ENCODE measurements at regions not wholly inside any gene's neighbourhood (a gene's known extent, or its start where the extent isn't known, plus 50 kb on each side); places are given as distances from the start of the nearest gene placed in this dataset.

DNA sequence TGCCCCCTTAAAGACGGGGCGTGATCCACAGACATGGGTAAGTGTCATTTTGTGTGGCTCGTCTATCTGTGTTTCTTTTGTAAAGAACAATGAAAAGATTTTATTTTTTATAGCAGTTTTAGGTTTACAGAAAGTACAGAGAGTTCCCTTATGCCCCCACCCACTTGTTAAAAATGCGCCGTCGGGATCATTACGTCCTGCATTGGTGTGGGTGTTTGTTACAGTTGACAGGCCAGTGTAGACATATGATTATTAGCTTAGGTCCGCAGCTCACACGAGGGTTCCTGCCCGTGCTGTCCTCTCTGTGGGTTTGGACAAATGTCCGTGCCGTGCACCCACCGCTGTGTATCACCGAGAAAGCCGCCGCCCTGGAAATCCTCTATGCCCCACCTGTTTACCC, 50.5 kb downstream of the RGS12 start:
- no peak for DNase-seq (ENCODE audit: low read depth)

DNA sequence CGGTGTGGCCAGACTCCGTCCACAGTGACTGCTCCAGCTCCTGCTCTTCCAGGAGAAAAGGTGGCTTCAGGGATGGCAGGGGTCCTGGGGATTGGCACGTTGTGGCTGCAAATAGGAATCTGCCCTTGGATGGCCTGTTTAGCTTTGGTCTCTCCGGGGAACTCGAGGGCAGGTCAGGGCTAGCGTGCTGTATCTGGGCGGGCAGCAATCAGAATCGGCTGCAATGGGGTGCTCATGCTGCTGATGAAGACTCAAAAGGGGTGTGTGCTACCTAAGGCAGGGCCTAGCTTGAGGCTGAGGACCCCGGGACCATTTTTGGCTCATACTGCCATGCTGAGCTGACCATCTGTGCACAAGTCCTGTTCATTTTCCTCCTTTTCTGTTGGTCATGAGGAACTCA, 51.3 kb downstream of the RGS12 start:
- no peak for DNase-seq (ENCODE audit: low read depth)

DNA sequence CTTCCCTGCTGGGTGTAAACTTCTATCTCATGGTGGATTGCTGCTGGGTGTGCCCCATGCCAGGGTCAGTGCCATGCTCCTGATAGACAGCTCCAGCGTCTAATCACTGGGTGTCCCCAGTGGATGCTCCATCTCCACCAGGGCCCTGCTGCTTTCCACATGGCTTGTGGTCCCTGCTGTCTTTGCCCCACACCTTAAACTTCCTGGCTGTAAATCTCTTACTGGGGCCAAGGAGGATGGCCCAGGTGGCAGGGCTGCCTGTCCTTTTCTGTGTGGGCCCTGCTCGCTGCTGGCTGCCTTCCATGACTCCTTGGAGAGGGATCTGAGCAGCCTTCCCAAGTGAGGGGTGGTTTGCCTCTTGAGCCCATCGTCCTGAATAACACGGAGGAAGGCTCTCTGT, 51.8 kb downstream of the RGS12 start:
- no peak for DNase-seq (ENCODE audit: low read depth)

DNA sequence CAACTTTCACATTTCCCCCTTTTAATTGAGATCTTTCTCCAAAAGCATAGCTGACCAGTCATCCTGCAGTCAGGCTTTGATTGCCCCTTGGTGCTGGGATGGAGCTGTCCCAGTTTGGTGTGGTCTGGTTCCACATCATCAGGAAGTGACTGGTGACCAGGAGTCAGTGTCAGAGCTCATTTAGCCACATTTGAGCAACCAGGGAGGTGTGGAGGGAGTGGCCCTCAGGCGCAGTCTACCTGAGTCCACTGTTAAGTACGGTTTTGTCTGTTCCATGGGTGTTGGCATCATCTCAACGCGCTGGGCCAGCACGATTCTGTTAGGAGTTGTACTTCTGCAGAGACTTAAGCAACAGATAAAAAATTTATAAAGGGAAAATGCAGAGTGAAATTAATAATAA, 52.6 kb downstream of the RGS12 start:
- no peak for DNase-seq (ENCODE audit: low read depth)

DNA sequence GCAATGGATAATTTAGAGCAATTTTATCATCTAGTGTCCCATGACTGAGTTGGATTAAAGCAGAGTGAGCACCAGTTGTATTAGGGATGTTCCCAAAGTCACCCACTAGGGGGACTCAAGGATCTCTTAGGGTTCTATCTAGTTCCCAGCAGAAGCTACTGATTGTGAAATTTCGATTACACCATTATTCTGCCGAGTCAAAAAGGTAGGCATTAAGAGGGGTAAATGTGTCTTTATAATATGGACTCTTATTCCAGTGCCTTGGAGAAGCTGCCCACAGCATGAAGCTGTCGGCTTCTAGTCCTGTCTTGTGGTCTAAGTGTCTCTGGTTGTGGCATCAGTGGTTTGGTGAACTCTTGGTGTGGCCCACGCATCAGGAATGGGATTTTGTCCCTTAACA, 53.3 kb downstream of the RGS12 start:
- peak; percentile 78 for DNase-seq (ENCODE audit: low read depth)

DNA sequence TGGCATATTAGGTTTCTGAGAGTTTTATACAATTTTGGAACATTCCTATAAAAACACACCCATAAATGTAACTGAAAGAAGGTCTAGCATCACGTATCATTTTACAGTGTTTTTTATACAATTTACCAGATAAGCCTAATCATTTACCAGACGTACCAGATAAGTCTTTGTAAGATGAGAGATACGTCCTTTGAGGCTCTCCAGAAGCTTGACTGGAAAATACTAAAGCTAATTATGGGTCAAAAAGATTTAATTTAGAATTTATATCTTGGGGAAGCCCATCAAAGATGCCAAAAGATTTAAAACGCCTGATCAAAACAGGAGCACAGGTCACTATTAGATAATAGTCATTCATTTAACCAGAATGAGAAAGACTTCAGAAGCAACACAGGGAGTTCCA, 55.0 kb downstream of the RGS12 start:
- DNase-seq (ENCODE audit: low read depth), result no peak

DNA sequence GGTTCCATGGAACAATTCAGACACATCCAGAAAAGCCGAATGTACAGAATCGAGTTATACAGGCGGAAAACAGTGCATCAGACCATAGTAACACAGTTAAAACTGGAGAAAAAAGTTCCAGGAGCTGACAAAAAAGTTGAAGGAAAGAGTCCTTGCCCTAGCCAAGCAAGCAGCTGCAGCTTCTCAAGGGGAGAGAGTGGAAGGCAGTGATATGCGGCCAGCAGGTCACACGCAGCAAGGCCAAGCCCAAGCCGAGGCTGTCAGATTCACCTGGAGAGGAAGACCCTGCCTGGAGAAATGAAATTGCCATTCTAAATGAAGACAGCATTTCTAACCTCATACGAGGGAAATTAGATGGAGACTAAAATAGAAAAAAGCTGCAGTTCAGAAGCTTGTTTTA, 55.8 kb downstream of the RGS12 start:
- no peak for DNase-seq (ENCODE audit: low read depth)

DNA sequence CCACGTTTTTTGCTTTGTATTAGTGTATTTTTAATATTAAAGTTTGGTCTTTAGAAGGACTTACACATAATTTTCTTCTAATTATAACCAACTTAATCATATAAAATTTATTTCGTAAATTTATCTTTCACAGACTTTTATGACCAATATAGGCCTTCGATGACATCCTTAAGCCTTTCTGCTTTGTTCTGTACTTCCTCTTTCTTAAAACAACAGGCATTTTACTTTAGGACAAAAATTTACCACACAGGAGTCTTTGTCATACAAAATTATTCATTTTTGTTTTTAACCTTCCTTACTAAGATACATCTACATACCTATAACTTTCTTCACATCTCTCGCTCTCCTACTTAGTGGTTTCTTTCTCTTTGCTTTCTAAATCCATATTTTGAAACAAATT, 56.3 kb downstream of the RGS12 start:
- no peak for DNase-seq (ENCODE audit: low read depth)

DNA sequence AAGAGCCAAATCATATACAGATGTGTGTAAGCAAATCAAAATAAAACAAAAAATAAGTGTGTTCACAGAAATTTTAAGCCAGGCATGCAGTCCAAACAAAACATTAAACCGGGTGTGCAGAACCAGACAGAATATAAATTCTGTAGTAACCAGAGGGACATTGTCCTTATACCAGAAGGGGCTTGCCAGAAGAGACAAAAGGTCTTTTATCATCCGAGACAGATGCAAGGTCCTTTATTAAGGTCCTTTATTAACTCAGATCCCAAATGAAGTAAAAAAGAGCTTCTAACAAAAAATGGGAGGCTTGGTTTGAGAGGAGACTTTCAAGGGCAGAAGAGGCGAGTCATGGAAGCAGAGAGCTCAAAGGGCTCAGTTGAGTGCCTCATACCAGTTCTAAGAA, 59.2 kb downstream of the RGS12 start:
- DNase-seq (ENCODE audit: low read depth), result no peak

DNA sequence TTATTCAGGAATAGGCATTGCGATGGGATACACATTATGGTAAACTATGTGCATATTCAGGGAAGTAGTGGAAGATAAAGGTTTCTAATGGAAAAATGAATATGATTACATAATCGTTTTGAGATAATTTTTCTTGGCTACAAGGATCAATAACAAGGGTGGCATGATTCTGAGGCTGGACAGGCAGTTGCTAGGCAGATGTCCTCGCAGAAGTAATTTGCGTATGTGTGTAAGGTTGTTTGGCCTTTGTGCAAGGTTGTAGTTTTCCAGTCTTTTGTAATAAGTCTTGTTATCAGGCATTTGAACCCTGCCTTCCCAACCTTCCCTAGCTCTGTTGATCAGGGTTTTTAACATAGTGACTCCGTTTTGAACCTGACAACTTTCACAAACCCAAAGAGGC, 59.7 kb downstream of the RGS12 start:
- no peak for DNase-seq (ENCODE audit: low read depth)

DNA sequence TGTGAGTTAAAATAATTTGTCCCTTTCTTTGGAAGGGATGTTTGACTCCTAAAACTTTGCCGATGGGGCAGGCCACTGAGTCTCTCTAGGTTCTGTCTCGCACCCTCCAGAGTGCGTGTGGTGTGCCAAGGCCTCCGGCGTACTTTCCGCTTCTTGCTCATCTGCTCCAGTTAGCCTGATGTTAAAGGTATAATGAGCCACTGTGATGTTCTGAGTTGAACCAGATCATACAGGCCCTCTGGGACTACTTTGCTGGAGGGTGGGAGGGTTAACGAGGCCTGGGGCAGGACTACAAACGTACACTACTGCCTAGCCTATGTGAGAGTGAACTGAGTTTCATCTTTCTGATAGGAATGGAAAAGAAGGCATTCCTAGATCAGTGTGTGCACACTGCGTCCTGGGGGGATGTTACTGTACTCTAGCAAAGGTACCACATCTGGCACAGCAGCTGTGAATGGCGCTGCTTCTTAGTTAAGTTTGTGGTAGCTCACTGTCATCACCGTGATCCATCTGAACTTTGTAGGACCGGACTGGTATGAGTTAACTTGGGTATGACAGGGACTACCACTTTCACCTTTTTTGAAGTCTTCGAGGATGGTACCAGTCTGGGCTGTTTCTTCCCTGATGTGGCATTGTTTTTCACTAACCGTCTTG, 60.2 kb downstream of the RGS12 start:
- DNase-seq (ENCODE audit: low read depth), result no peak

DNA sequence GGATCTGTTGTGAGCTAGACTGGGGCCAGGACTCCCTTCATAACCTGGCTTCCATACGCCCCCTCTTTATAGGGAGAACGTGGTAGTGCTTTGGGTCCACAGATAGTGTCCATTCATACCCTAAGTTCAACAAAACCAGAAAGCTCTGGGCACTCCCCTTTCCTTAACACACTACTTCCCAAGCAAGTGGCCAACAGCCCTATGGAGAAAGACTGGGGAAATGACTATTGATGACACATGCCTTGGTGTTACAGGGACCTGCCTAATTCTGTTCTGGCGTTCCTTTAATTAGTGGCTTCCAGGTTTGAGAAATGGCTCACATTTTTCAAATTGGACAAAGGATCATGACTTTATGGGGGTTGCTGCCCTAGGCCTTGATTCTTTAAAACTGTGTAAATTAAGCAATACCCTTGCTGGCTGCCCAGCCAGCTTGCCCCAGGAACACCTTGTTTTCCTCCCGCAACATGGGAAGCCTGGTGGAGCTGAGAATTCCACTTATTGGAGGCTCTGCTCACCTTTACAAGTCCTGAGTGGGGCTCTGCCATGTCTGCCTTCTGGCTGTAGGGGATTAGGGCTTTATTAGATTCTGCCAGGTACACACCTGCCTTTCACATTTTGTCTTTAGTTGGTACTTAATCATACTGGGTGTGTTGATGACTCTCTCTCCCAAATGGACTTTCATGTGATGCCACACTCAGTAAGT, 61.1 kb downstream of the RGS12 start:
- DNase-seq (ENCODE audit: low read depth), result no peak

DNA sequence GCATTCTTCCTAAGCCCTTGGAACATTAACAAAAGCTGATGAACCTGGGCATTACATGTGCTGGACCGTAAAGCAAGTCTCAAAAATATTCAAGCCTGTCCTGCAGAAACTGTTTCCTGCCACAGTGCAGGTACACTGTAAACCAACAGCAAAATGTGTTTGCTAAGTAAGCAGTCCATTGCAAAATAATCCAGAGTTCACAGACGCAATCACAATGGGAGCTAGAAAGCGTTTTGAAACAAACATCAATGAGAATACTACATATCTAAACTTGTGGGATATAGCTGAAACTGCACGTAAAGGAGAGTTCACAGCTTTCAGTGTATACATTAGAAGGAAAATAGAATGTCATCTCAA, 61.6 kb downstream of the RGS12 start:
- no peak for DNase-seq (ENCODE audit: low read depth)

DNA sequence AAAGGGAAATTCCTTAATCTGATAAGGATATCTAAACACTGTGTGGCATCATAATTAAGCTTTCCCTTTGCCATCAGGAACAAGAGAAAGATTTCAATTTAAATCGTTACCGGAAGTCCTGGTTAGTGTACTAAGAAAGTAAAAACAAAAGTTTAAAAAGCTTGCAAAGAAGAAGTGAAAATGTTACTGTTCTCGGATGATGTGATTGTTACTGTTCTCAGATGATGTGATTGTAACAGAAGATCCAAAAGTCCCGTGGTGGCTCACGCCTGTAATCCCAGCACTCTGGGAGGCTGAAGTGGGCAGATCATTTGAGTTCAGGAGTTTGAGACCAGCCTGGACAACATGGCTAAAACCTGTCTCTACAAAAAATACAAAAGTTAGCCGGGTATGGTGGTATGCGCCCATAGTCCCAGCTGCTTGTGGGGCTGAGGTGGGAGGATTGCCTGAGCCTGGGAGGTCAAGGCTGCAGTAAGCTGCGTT, 62.5 kb downstream of the RGS12 start:
- DNase-seq (ENCODE audit: low read depth), result no peak

DNA sequence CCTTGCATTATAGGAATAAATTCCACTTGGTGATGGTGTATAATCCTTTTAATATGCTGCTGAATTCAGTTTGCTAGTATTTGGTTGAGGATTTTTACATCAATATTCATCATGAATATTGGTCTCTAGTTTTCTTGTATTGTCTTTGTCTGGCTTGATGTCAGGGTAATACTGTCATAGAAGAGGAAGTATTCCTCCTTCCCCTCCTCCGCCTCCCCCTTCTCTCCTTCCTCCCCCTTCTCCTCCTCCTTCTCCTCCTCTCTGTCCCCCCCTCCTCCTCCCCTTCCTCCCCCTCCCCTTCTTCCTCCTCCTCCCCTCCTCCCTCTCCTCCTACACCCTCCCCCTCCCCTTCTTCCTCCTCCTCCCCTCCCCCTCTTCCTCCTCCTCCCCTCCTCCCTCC, 65.8 kb downstream of the RGS12 start:
- DNase-seq (ENCODE audit: low read depth), result no peak

DNA sequence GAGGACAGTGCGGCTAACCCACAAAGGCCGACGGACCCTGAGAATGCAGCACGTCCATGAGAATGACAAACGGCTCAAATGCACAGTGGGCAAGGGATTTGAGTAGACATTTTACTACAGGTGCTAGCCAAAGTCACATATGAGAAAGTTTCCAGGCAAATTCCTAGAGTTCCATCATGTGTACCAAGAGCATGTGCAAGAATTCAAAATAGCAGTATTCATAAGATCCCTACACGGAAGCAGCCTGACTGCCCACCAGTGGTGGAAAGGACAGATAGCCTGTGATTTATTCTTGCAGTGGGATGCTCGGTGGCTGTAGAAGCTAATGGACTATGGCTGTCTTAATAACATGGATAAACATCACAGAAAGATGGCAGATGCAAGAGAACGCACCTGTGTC, 68.0 kb downstream of the RGS12 start:
- no peak for DNase-seq (ENCODE audit: low read depth)

DNA sequence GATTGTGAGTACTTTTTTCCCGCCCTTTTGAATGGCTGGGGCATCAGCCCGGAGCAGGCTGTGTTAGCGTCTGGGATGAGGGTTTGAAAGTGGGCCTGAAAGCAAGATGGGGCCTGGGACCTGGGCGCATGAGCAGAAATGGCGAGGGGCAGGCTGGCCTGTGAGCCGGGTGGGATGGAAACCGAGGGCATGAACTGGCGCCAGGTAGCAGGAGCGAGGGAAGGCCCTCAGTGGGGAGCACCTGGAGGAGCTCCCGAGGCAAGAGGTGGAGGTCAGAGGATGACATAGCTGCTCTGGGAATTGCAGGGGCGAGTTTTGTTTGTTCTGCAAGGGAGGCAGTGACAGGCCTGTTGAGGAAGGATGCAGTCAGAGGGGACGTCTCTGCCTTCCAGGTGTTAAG, 68.6 kb downstream of the RGS12 start:
- DNase-seq (ENCODE audit: low read depth), result no peak

DNA sequence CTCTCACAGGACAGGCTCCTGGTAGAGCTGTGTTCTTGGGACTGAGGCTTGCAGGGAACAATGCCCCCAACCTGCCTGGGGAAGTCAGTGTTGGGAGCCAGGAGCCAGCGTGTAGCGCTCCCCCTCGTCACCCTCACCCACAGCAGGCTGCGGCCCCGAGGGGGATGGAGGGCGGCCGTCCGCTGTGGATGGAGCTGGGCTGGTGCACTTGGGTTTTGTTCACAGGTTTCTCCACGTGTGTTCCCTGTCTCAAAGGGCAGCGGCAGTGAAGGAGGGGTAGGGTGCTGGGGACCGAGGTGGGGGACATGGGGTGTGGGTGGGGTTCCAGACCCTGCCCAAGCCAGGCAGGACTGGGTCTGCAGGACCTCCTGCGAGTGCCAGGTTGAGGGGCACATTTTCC, 69.1 kb downstream of the RGS12 start:
- no peak for DNase-seq (ENCODE audit: low read depth)

DNA sequence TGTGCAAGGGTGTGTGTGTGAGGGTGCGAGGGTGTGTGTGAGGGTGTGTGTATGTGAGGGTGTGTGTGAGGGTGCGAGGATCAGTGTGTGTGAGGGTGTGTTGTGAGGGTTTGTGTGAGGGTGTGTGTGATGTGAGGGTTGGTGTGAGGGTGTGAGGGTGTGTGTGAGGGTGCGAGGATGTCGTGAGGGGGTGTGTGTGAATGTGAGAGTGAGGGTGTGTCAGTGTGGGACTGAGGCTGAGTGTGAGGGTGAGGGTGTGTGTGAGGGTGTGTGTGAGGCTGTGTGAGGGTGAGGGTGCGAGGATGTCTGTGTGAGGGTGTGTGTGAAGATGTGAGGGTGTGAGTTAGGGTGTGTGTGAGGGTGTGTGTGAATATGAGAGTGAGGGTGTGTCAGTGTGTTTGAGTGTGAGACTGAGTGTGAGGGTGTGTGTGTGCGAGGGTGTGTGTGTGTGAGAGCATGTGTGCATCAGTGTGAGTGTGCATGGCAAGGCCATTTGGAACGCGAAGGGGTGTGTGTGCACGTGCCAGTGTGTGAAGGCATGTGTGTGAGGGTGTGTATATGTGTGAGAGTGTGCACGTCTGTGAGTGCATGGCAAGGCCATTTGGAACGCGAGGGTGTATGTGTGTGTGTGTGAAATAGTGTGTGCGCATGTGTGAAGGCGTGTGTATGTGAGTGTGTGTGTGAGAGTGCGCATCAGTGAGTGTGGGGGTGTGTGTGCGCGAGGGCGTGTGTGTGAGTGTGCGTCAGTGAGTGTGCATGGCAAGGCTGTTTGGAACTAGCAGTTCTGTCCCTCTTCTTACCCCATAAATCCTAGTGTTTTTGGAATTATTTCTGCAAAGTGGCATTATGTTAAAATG, 69.8 kb downstream of the RGS12 start:
- DNase-seq (ENCODE audit: low read depth), result no peak

DNA sequence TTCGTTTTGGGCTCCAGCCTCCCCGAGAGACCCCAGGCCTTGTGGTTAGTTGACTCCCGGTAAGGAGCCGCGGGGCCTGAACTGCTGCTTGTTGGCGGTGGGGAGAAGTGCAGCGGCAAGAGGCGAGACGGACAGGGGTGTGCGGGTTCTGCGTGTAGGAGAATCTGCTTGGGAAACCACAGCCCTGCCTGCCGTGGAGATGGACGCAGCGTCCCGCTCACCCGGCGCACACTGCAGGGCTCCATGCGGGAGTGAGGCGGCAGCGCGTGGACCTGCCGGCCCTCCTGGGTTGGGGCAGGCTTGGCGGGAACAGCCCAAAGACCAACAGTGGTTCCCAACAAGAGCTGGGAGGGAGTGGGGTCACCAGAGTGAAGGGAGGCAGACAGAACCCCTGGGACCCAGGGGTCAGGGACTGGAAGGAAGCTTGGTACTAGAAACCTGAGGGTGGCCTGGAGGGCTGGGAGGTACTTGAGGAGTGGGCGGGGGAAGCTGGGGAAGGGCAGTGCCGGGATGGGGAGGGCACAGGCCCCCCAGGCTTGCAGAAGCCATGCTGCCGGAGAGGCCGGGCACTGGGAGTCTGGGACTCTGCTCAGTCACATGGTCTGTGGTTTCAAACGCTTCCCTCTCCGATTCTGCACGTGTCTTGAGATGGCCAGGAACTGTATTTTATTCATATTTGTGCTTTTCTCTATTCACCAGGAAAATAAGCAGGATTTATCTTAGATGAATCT, 70.8 kb downstream of the RGS12 start:
- no peak for DNase-seq (ENCODE audit: low read depth)

DNA sequence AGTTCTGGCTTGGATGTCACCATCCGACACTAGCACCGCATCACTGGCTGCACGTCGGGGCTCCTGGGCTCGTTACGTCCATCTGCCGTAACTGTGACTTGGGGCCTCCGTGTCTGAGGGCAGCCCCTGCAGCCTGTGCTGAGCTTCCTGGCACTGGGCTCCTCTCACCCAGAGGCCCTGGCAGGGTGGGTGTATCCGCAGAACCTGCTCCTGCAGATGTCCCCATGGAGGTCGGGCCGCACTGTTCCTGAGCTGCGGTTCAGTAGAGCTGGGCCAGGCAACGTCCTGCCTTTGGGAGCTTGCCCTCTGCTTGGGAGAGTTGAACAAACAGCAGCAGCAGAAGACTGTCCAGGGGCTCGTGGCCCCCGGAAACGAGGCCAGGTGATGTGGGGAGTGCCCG, 71.4 kb downstream of the RGS12 start:
- DNase-seq (ENCODE audit: low read depth), result no peak

All from LHCN-M2 (cell line).